WTC11 (cell line): ENCODE measurements at regions not wholly inside any gene's neighbourhood (a gene's known extent, or its start where the extent isn't known, plus 50 kb on each side); places are given as distances from the start of the nearest gene placed in this dataset.

Source experiments
- ATAC-seq: fragments of 200-7000 bp; cut with Tn5 transposase; 2 replicates; pipeline ENCODE4 v1.10.0; 2021; ENCODE audit warnings: mild to moderate bottlenecking, moderate library complexity
- CTCF ChIA-PET: fragments of 300-600 bp; sonication (Branson Sonifier 250); formaldehyde crosslinking; loops from one replicate; lab custom pipeline; 2021; ENCODE audit warnings: antibody characterized with exemption; lab: Charles Lee
- POLR2A ChIA-PET: fragments of 350-600 bp; sonication (Branson Sonifier 250); formaldehyde crosslinking; loops from one replicate; lab custom pipeline; 2021; ENCODE audit warnings: antibody characterized with exemption; lab: Charles Lee
- DNase-seq: peaks from one replicate; pipeline ENCODE4 v3.0.0; 2021; ENCODE audit warnings: low spot score
- H3K27ac Mint-ChIP-seq: 2 replicates; pipeline ENCODE4 v1.8.0; 2021; ENCODE audit warnings: mixed read lengths
- H3K27me3 Mint-ChIP-seq: 2 replicates; pipeline ENCODE4 v1.8.0; 2021; ENCODE audit warnings: low read depth, mild to moderate bottlenecking, moderate library complexity, mixed read lengths
- H3K36me3 Mint-ChIP-seq: 2 replicates; pipeline ENCODE4 v1.8.0; 2021; ENCODE audit warnings: mixed read lengths
- H3K4me1 Mint-ChIP-seq: 2 replicates; pipeline ENCODE4 v1.8.0; 2022; ENCODE audit warnings: mixed read lengths
- H3K4me3 Mint-ChIP-seq: 2 replicates; pipeline ENCODE4 v1.8.0; 2021; ENCODE audit warnings: mild to moderate bottlenecking, moderate library complexity, mixed read lengths
- H3K9me3 Mint-ChIP-seq: 2 replicates; pipeline ENCODE4 v1.8.0; 2021; ENCODE audit warnings: mixed read lengths
- E2F1 ChIP-seq: sonication (generic); formaldehyde crosslinking; IDR thresholded peaks from 2 replicates; pipeline ENCODE4 v1.8.0; 2022; ENCODE audit warnings: mild to moderate bottlenecking, missing genetic modification reagents
- ESRRA ChIP-seq: sonication (generic); formaldehyde crosslinking; IDR thresholded peaks from 2 replicates; pipeline ENCODE4 v1.8.1; 2022; ENCODE audit warnings: mild to moderate bottlenecking, missing genetic modification reagents, borderline replicate concordance
- FOXP1 ChIP-seq: sonication (generic); formaldehyde crosslinking; IDR thresholded peaks from 2 replicates; pipeline ENCODE4 v1.8.0; 2022; ENCODE audit warnings: missing genetic modification reagents, mild to moderate bottlenecking, moderate library complexity, borderline replicate concordance
- GTF2I ChIP-seq: fragments of 250-450 bp; sonication (Bioruptor Pico); conservative IDR thresholded peaks from 2 replicates; pipeline ENCODE4 v1.4.0; 2021; ENCODE audit warnings: mild to moderate bottlenecking
- IRF1 ChIP-seq: sonication (generic); formaldehyde crosslinking; IDR thresholded peaks from 2 replicates; pipeline ENCODE4 v1.8.0; 2023; ENCODE audit warnings: missing genetic modification reagents
- JUN ChIP-seq: sonication (generic); formaldehyde crosslinking; IDR thresholded peaks from 2 replicates; pipeline ENCODE4 v1.8.0; 2023; ENCODE audit warnings: mild to moderate bottlenecking, missing genetic modification reagents
- MAX ChIP-seq: sonication (generic); formaldehyde crosslinking; IDR thresholded peaks from 2 replicates; pipeline ENCODE4 v1.8.0; 2022; ENCODE audit warnings: mild to moderate bottlenecking, missing genetic modification reagents
- PRDM15 ChIP-seq: sonication (generic); formaldehyde crosslinking; IDR thresholded peaks from 2 replicates; pipeline ENCODE4 v1.8.0; 2022; ENCODE audit warnings: missing genetic modification reagents
- PREB ChIP-seq: sonication (generic); formaldehyde crosslinking; IDR thresholded peaks from 2 replicates; pipeline ENCODE4 v1.8.1; 2022; ENCODE audit warnings: mild to moderate bottlenecking, missing genetic modification reagents, moderate library complexity, borderline replicate concordance
- RORB ChIP-seq: fragments of 250-450 bp; sonication (Bioruptor Pico); IDR thresholded peaks from 2 replicates; pipeline ENCODE4 v1.9.0; 2021; ENCODE audit warnings: mild to moderate bottlenecking
- SMAD4 ChIP-seq: sonication (generic); formaldehyde crosslinking; IDR thresholded peaks from 2 replicates; pipeline ENCODE4 v1.8.0; 2022; ENCODE audit warnings: mild to moderate bottlenecking, missing genetic modification reagents
- SP1 ChIP-seq: sonication (generic); formaldehyde crosslinking; conservative IDR thresholded peaks from 2 replicates; pipeline ENCODE4 v1.8.1; 2022; ENCODE audit warnings: missing genetic modification reagents
- TCF7 ChIP-seq: sonication (generic); formaldehyde crosslinking; IDR thresholded peaks from 2 replicates; pipeline ENCODE4 v1.8.0; 2022; ENCODE audit warnings: mild to moderate bottlenecking, low read depth, missing genetic modification reagents, moderate library complexity
- TP53 ChIP-seq: sonication (generic); formaldehyde crosslinking; IDR thresholded peaks from 2 replicates; pipeline ENCODE4 v1.8.1; 2023; ENCODE audit warnings: mild to moderate bottlenecking, missing genetic modification reagents
- ZNF138 ChIP-seq: sonication (generic); formaldehyde crosslinking; conservative IDR thresholded peaks from 2 replicates; pipeline ENCODE4 v1.8.1; 2022; ENCODE audit warnings: mild to moderate bottlenecking, moderate library complexity, missing genetic modification reagents
- ZNF396 ChIP-seq: fragments of 250-450 bp; sonication (Bioruptor Pico); IDR thresholded peaks from 2 replicates; pipeline ENCODE4 v1.8.0; 2021; ENCODE audit warnings: mild to moderate bottlenecking, moderate library complexity, borderline replicate concordance
- ZNF423 ChIP-seq: fragments of 250-450 bp; sonication (Bioruptor Pico); IDR thresholded peaks from 2 replicates; pipeline ENCODE4 v2.1.2; 2022; ENCODE audit warnings: mild to moderate bottlenecking, moderate library complexity
- ZNF512 ChIP-seq: sonication (generic); formaldehyde crosslinking; IDR thresholded peaks from 2 replicates; pipeline ENCODE4 v1.8.1; 2022; ENCODE audit warnings: missing genetic modification reagents, borderline replicate concordance

- TF ChIP-seq IRF1 (CRISPR knock-in tag) (no peak), TCF7 (CRISPR knock-in tag) (no peak), MAX (CRISPR knock-in tag) (no peak), SP1 (no peak), FOXP1 (CRISPR knock-in tag) (no peak)
Measured at GRCh38 chr4:112083587-112084347, 61.5 kb upstream of the FAM241A start (continued).

GRCh38 chr4:112085156-112086035, 59.9 kb upstream of the FAM241A start:
- POLR2A ChIA-PET, result no interaction called here
- H3K36me3 Mint-ChIP-seq, result no peaks in the 10 kb centered on the region
- peaks cover 18% of the 10 kb centered on the region for H3K4me1 Mint-ChIP-seq
- TF ChIP-seq ZNF423 (CRISPR knock-in tag), result no peak
- TF ChIP-seq ZNF138 (CRISPR knock-in tag), result no peak
- TF ChIP-seq ZNF396 (CRISPR knock-in tag), result no peak
- no peak for TF ChIP-seq PREB (CRISPR knock-in tag)
- no peak for TF ChIP-seq RORB (CRISPR knock-in tag)
- no peak for TF ChIP-seq IRF1 (CRISPR knock-in tag)
- TF ChIP-seq JUN (CRISPR knock-in tag), result no peak
- TF ChIP-seq, all 79 proteins: peak for 0
- DNase-seq, result no peak
- H3K27ac Mint-ChIP-seq, result no peak overlapping the region
- H3K27me3 Mint-ChIP-seq, result peaks cover 8% of the 10 kb centered on the region; the same call in 1 of the 2 replicates
- 0 out of 2 replicates have a peak, but pooled peaks cover 6% of the 10 kb centered on the region for H3K9me3 Mint-ChIP-seq
- ATAC-seq, result no peak
- H3K4me3 Mint-ChIP-seq, result peak overlapping the region; percentile 74; the same call in 1 of the 2 replicates
- CTCF ChIA-PET, result no interaction called here

GRCh38 chr4:112086036-112086434, 59.2 kb upstream of the FAM241A start:
- H3K9me3 Mint-ChIP-seq, result 0 out of 2 replicates have a peak, but pooled peaks cover 6% of the 10 kb centered on the region
- no peaks in the 10 kb centered on the region for H3K36me3 Mint-ChIP-seq
- peak overlapping the region; percentile 30; the same call in 1 of the 2 replicates for H3K27ac Mint-ChIP-seq
- DNase-seq, result no peak
- H3K27me3 Mint-ChIP-seq, result peaks cover 8% of the 10 kb centered on the region; the same call in 1 of the 2 replicates
- CTCF ChIA-PET, result no interaction called here
- POLR2A ChIA-PET, result no interaction called here
- H3K4me3 Mint-ChIP-seq, result peak overlapping the region; percentile 74
- peaks cover 18% of the 10 kb centered on the region for H3K4me1 Mint-ChIP-seq
- 0 out of 2 replicates have a peak, but pooled peaks have one; percentile 20 for ATAC-seq
- TF ChIP-seq PRDM15 (CRISPR knock-in tag) (no peak), SMAD4 (no peak), E2F1 (CRISPR knock-in tag) (no peak), TP53 (CRISPR knock-in tag) (no peak), ZNF512 (CRISPR knock-in tag) (no peak), GTF2I (CRISPR knock-in tag) (no peak), ESRRA (CRISPR knock-in tag) (no peak)
